GM18870 (cell line): ENCODE measurements at regions not wholly inside any gene's neighbourhood (a gene's known extent, or its start where the extent isn't known, plus 50 kb on each side); places are given as distances from the start of the nearest gene placed in this dataset.
"Not testable (repeated sequence)": the region's sequence is repeated elsewhere in the genome, so short reads cannot be mapped to it uniquely, and the experiment has no call there.

Source experiments
- ATAC-seq: cut with Tn5 transposase; IDR thresholded peaks from one replicate; pipeline ENCODE4 v1.9.1; 2021; ENCODE audit warnings: moderate library complexity; ENCODE audit not compliant: unreplicated experiment

- no peak for ATAC-seq
Measured at GRCh38 chr6:106885679-106886078, 88.8 kb downstream of the CD24 start.

- ATAC-seq: no peak
Measured at GRCh38 chr6:106884576-106884975, 90.0 kb downstream of the CD24 start.

GRCh38 chr6:106883808-106884262 is 90.7 kb downstream of the CD24 start:
- no peak for ATAC-seq

- ATAC-seq: no peak
Measured at GRCh38 chr6:106882601-106883518, 91.7 kb downstream of the CD24 start.

GRCh38 chr6:106882138-106882537 is 92.4 kb downstream of the CD24 start:
- no peak for ATAC-seq

- ATAC-seq: no peak
Measured at GRCh38 chr6:106880952-106881351, 93.6 kb downstream of the CD24 start.

- ATAC-seq: no peak
Measured at GRCh38 chr6:106875782-106876321, 98.7 kb downstream of the CD24 start.

GRCh38 chr6:106874481-106874880 is 100.0 kb downstream of the CD24 start:
- ATAC-seq: no peak

GRCh38 chr6:106872049-106872448 is 102.5 kb downstream of the CD24 start:
- ATAC-seq: no peak

- ATAC-seq: no peak
Measured at GRCh38 chr6:106870824-106871717, 103.5 kb downstream of the CD24 start.

GRCh38 chr6:106870069-106870468 is 104.5 kb downstream of the CD24 start:
- no peak for ATAC-seq

GRCh38 chr6:106869203-106869602 is 105.3 kb downstream of the CD24 start:
- ATAC-seq: no peak

- ATAC-seq: no peak
Measured at GRCh38 chr6:106866875-106867658, 107.5 kb downstream of the CD24 start.

- no peak for ATAC-seq
Measured at GRCh38 chr6:106862858-106863257, 111.7 kb downstream of the CD24 start.

GRCh38 chr6:106860940-106861339 is 113.6 kb downstream of the CD24 start:
- ATAC-seq: no peak

GRCh38 chr6:106858653-106859092 is 115.9 kb downstream of the CD24 start:
- ATAC-seq: no peak

GRCh38 chr6:106857771-106858652 is 116.5 kb downstream of the CD24 start:
- ATAC-seq: no peak

GRCh38 chr6:106857310-106857709 is 117.2 kb downstream of the CD24 start:
- not testable (repeated sequence) for ATAC-seq

- ATAC-seq: no peak
Measured at GRCh38 chr6:106856227-106856874, 118.2 kb downstream of the CD24 start.
